ENCODE measurements at regions not wholly inside any gene's neighbourhood (a gene's known extent, or its start where the extent isn't known, plus 50 kb on each side); places are given as distances from the start of the nearest gene placed in this dataset.

DNA sequence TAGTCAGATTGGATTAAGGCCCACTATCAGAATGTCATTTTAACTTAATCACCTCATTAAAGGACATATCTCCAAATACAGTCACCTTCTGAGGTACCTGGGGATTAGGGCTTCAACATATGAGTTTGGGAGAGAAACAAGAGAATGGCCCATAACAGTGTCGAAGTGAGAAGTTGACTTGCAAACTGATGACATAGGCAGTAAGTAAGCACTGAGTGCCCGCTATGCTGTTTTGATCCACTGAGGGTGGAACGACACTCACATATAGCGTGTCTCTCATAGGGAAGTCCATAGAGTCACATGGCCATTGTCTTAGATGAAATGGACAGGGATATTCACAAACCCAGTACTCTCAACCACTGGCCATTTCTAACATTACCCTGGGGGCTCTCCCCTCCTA lies 264.2 kb downstream of the SAMD5 start:
- TF ChIP-seq, protein P1, sequence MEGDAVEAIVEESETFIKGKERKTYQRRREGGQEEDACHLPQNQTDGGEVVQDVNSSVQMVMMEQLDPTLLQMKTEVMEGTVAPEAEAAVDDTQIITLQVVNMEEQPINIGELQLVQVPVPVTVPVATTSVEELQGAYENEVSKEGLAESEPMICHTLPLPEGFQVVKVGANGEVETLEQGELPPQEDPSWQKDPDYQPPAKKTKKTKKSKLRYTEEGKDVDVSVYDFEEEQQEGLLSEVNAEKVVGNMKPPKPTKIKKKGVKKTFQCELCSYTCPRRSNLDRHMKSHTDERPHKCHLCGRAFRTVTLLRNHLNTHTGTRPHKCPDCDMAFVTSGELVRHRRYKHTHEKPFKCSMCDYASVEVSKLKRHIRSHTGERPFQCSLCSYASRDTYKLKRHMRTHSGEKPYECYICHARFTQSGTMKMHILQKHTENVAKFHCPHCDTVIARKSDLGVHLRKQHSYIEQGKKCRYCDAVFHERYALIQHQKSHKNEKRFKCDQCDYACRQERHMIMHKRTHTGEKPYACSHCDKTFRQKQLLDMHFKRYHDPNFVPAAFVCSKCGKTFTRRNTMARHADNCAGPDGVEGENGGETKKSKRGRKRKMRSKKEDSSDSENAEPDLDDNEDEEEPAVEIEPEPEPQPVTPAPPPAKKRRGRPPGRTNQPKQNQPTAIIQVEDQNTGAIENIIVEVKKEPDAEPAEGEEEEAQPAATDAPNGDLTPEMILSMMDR (IDR thresholded peaks at IDR 0.05; ENCODE audit: extremely low read depth, insufficient read depth, missing control alignments), result no peak
- in situ Hi-C loops (cut with MboI; ENCODE audit: low pct_unique_long_range_greater_than_20kb, low sequenced_read_pairs, unreplicated experiment), result no loop called here
- DNase-seq (ENCODE audit: low spot score), result no peak

DNA sequence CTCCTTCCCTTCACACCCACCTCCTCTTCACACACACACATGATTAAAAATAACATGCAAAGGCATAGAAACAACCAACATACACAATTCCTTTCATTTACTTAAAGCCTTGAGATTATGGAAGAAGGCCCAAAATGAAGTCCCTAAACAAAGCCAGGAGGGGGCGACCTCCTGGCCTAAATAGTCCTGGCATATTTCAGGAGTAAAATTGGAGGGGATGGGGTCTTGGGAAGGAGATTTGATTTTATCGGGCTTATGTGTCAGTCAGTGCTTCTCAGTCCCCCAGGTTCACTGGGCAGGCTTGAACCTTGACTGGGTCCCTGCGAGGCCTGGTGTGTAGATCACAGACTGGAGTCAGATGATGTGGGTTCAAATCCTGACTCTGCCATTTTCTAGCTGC lies 266.4 kb downstream of the SAMD5 start:
- in situ Hi-C loops (cut with MboI; ENCODE audit: low pct_unique_long_range_greater_than_20kb, low sequenced_read_pairs, unreplicated experiment), result no loop called here
- TF ChIP-seq, protein P1 (IDR thresholded peaks at IDR 0.05; ENCODE audit: extremely low read depth, insufficient read depth, missing control alignments), result no peak
- DNase-seq (ENCODE audit: low spot score), result no peak

DNA sequence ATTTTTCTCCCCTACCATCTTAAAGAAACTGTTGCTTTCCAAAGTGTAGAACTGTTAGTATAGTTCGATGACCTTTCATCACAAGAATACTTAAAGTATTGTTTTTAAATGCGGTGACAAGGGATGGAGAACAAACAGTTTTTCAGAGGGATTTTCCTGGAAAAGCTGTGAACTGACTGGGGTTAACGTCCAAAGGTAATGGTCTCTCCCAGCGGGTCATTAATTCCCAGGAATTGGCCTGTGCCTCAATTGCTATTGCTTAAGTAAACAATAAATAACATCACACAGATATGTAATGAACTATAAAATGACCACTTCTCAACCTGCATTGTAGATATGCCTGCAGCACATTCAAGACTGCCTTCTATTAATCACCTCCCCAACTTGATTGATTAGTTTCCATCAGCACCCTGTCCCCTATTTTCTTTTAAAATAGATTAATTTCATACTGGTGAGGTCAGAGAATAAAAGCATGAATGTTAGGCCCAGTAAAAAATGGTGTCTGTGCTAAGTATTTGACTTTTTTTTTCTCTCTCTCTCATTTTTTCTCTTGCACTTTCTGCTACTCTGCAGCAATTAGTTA lies 268.2 kb downstream of the SAMD5 start:
- DNase-seq (ENCODE audit: low spot score), result no peak
- TF ChIP-seq, protein P1 (IDR thresholded peaks at IDR 0.05; ENCODE audit: extremely low read depth, insufficient read depth, missing control alignments), result no peak
- in situ Hi-C loops (cut with MboI; ENCODE audit: low pct_unique_long_range_greater_than_20kb, low sequenced_read_pairs, unreplicated experiment), result no loop called here

DNA sequence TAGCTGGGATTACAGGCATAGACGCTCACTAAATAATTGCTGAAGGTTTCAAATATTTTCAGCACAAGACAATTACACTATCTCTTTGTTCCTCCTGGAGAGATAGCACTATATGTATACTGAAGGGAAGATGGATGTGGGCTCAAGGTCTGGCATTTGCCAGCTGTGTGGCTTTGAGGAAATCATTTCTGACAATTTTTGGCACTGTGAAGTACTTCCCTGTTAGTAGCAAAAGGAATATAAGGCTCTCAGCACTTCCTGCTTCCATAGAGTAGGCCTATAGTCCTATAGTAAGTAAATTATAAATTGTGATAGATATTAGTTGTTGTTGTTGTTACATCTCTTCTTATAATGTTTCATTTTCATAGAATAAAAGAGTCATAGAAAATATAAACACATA lies 271.1 kb downstream of the SAMD5 start:
- TF ChIP-seq, protein P1 (IDR thresholded peaks at IDR 0.05; ENCODE audit: extremely low read depth, insufficient read depth, missing control alignments), result no peak
- DNase-seq (ENCODE audit: low spot score), result no peak
- in situ Hi-C loops (cut with MboI; ENCODE audit: low pct_unique_long_range_greater_than_20kb, low sequenced_read_pairs, unreplicated experiment), result no loop called here

DNA sequence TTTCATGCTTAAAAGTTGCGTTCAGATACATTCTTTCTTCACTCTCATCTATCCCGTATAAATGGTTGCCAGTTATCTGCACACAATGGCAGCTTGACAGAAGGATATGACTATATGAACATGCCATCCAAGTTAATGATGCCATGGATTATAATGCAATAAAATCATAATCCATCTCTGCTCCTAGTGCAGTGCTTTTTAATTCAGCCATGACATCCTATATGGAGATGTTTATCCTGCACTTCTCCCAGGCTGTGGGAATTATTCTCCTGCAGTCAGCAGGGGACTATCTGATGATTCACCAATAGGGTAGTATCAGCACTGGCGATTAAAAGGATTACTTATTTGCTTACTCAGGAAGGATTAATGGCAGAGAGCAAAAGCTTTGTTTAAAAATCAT lies 273.8 kb downstream of the SAMD5 start:
- DNase-seq (ENCODE audit: low spot score), result no peak
- TF ChIP-seq, protein P1 (IDR thresholded peaks at IDR 0.05; ENCODE audit: extremely low read depth, insufficient read depth, missing control alignments), result no peak
- in situ Hi-C loops (cut with MboI; ENCODE audit: low pct_unique_long_range_greater_than_20kb, low sequenced_read_pairs, unreplicated experiment), result no loop called here

DNA sequence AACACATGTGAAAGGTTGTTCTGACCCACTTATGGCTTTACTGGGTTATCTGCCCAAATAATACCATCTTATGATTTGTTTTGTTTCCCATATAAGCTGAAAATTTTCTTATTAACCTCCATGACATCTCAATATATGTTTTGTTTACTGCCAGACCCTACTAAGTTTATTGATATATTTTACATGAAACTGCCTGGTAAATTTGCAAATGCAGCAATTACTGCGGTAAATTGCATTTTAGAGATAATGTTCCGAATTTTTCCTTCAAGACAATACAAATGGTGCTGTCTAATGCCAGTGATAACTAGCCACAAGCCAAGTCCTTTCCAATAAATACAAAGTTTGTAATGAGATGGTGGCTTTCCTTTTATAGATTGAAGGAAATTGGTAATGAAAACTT lies 275.9 kb downstream of the SAMD5 start:
- TF ChIP-seq, protein P1 (IDR thresholded peaks at IDR 0.05; ENCODE audit: extremely low read depth, insufficient read depth, missing control alignments), result no peak
- no peak for DNase-seq (ENCODE audit: low spot score)
- in situ Hi-C loops (cut with MboI; ENCODE audit: low pct_unique_long_range_greater_than_20kb, low sequenced_read_pairs, unreplicated experiment), result no loop called here

DNA sequence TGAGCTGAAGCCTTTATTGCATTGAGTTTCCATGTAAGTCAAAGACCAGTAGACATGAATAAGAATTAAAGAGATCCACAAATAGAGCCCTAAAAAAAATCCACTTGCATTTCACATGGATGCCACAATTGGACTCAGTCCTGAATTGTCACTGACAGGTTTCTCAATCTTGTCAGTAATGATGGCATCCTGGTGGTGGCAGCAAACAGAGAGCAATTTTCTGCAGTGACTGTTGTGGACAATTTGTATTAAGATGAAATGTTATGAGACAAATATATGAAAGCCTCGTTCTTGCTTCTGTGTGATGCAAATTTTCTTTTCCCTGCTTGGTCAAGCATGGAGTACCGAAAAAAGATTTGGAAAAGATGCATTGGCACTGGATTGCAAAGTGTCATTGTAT lies 278.9 kb downstream of the SAMD5 start:
- TF ChIP-seq, protein P1 (IDR thresholded peaks at IDR 0.05; ENCODE audit: extremely low read depth, insufficient read depth, missing control alignments), result no peak
- DNase-seq (ENCODE audit: low spot score), result no peak
- in situ Hi-C loops (cut with MboI; ENCODE audit: low pct_unique_long_range_greater_than_20kb, low sequenced_read_pairs, unreplicated experiment), result no loop called here
